NCI-H748 treated with DMSO at 0.1 percent for 48 hours (cell line): ENCODE measurements at regions not wholly inside any gene's neighbourhood (a gene's known extent, or its start where the extent isn't known, plus 50 kb on each side); places are given as distances from the start of the nearest gene placed in this dataset.

ENCODE experiments used
- DNase-seq: peaks from one replicate; lab custom pipeline; 2025; lab: John Stamatoyannopoulos, UW

DNA sequence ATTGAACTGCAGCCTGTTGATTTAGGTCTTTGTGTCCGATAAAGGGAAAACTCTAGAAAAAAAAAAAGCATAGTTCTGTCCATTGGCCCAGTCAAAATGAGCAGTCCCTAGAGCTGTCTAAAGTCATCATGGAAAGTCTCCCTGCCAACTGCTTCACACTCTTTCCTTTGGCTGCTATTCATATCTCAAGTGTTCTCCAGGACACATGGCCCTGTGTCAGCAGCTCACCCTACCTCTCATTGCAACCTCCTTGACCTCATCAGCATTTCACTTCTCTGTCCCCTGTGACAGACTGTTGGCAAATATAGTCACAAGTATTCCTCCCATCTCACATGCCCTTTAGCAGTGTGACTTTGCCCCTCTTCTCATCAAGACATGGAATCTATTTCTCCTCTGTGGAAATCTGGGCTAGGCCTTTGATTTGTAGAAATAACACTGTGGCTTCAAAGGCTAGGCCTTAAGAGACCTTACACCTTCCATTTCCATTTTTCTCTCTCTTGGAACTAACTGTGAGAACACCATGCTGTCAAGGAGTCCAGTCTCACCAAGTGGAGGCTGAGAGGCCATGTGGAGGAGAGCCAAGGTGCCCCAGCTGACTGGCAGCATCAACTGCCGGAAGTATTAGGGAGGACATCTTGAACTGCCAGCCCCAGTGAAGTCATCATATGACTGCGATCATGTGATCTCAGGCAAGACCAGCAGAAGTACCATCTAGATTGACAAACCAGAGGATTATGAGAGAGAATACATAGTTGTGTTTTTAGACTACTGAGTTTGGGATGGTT is 149.4 kb upstream of the TARS1 start:
- DNase-seq: no peak

DNA sequence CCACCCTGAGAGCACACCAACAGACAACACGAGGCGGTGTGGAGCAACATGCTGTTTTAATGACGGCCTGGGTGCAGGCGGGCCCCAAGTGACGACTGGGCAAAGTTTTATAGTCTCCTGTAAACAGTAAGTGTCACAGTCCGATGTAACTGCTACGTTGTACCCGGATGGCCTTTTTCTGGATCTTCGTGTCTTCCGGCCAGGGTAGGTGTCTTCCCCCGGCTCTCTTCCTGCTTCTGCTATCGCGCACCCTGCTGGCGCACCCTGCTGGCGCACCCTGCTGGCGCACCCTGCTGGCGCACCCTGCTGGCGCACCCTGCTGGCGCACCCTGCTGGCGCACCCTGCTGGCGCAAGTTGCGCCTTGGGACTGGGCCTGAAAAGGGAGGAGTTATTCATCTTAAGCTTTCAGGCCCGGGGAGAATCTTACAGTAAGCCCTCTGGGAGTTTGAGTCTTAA is 143.0 kb upstream of the TARS1 start:
- no peak for DNase-seq

DNA sequence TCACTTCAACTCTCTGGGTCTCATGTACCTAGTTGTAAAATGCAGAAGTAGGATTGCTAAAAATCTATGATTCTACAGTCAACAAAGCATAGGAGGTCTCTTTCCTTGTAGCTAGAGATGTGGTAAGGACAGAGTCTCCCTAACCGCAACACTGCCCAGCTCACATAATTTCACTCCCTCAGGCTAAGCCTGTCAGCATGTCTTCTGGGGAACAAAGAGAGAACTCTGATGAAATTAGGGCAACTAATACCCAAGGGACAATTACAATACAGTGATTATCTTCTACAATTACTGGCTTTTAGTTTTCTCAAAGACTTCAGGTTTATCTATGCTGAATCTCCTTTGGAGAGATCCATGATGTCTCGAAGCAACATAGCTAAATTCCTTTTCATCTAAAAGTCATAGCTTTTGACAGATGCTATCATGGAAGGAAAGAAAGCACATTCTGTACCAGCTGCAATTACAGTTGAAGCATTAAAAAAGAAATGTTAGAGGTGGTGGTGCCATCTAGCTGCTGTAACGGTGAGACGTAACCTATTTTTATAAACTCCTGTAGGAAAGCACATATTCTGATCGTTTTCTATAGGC is 141.1 kb upstream of the TARS1 start:
- DNase-seq: peak; percentile 70

- no peak for DNase-seq
These were observed 140.5 kb upstream of the TARS1 start for GRCh38 chr5:33300209-33300742.

DNA sequence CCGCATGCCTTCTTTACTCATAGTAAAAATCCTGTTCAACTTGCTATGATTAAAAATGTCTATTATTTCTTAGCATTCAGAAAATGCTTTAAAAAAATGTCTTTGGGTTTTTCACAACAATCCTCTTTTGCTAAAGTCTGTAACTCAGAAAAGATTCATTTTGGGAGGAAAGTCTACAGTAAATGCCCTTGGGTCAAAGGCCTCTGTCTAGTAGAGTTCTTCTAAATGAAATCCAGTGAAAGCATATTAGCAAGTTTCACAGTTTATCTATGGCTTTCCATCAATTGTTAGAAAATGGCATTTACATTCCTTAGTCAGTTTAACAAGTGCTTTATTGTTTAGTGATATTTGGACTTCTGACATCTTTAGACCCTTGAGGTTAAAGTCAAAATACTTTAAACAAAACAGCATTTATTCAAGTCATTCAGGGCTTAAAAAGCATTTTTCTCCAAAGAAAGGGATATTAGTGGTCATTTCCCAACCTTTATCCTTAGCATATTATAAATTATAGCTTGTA is 137.1 kb upstream of the TARS1 start:
- no peak for DNase-seq

DNA sequence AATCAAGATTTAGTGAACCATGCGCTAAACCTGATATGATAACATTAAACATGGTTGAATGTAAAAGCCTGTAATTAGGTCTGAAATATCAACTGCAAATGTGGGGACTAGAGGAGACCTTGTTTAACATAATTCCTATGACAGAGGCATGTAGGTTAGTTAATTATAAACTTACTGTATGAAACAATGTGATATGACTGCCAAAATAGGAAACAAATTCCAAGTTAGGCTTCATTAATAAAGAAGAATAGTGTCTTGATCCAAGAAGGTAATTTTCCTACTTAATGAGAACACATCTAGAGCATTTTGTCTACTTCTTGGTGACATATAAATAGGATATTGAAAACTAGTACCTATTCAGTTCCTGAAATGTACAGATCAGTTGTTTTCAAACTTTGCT is 136.2 kb upstream of the TARS1 start:
- no peak for DNase-seq

DNA sequence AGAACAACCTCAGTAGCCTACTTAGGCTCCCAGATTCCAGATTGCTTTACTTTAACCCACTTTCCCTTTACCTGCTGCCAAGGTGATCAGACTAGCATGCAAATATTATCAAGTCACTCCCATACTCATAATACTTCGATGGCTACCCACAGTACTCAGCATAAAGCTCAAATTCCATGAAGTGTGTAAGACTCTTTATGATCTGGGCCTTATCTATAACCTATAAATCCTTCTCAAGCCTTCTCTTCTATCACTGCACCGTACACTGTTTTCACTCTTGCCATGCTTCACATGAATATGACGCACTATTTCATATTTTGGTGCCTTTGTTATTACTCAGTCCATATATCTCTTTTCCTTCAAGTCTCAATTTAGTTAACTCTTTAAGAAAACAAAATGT is 135.2 kb upstream of the TARS1 start:
- DNase-seq: no peak

DNA sequence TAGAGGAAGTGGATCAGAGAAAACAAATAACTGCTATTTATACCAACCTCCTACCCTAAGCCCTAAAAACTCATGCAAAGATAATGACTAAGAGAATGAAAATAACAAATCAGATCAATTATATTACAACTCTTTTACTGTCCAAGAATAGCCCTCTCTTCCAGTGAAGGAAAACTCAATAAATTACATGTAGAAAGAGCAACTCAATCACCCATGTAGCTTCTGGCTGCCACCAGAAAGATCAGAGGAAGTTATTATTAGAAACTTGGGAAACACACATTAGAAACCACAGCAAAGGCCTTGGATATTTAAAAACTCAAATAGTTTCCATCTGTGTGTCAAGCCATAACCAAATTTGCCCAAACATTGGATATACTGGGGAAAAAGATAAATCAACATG is 134.0 kb upstream of the TARS1 start:
- no peak for DNase-seq

- DNase-seq: no peak
These were observed 132.2 kb upstream of the TARS1 start for GRCh38 chr5:33308586-33308985.

GRCh38 chr5:33309068-33309467 is 131.7 kb upstream of the TARS1 start:
- no peak for DNase-seq

DNA sequence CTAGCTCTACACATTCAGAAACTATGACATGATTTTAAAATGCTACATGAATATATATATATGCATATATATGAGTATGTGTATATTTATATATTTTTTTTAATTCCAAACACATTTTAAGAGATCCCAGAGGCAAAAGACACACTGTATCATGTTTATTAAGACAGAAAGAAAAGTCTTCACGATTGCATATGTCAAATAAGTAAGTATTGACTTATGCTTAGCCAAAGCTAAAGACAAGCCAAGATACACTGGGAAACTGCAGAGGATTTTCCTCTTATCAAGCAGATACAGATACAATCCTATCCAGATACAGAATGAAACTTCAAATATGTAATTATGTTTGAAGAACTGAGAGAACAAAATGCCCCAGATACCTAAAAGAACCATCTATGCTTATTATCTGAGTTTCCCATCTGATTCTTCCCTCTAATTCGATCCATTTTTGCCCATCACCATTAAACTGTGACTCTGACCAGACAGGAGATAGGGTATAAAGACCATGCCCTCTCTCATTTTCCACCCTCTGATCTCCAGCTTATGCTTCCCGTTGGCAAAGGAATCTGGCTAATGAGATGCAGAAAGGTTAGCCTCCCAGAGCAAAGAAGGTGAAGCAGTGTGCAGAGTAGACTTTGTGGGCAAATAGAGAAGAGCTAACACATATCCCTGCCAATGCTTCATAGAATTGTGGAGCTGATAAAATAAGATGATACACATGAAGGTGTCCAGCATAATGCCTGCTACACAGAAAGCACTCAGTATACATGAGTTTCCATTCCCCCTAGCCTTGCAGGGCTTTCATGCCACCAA is 131.0 kb upstream of the TARS1 start:
- no peak for DNase-seq

GRCh38 chr5:33310451-33310850 is 130.3 kb upstream of the TARS1 start:
- DNase-seq: no peak

GRCh38 chr5:33311893-33312292 is 128.9 kb upstream of the TARS1 start:
- no peak for DNase-seq

DNA sequence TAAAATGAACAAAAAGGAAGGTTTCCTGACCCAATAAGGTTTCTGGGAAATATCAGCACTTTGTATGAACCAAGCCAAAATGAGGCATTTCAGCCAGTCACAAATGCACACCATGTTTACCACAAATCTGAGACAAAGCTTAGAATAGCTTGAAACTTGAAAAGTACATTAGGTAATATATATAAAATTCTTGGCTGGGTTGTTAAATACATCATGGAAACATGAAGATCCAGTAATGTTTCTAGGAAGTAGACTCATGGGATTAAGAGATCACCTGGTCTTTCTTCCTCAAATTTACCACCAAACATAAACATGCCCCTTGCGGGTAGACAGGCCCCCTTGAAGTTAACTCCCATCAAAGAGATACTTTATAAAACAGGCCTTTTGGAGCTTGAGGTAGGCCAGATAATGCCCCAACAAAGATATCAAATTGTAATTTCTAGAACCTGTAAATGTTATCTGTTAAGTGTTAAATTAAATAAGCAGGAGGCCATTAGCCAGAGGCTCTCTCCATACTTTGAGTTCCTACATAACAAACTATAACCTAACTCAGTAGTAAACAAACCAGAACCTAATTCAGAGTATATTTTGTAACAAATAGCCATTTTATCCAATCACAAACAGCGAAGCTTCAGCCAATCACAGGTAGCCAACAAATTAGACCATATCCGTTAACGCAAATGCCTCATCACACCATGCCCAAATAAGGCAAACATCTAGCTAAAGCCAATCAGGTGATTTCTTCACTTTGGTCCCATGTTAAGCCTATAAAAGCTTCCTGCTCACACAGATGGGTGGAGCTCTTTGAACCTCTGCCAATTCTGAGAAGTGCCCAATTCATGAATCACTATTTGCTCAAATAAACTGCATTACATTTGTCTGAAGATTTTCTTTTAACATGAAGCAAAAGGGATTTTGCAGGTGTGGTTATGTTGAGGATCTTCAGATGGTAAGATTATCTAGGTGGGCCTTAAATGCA is 127.9 kb upstream of the TARS1 start:
- no peak for DNase-seq

- DNase-seq: no peak
These were observed 125.6 kb upstream of the TARS1 start for GRCh38 chr5:33315189-33315588.

DNA sequence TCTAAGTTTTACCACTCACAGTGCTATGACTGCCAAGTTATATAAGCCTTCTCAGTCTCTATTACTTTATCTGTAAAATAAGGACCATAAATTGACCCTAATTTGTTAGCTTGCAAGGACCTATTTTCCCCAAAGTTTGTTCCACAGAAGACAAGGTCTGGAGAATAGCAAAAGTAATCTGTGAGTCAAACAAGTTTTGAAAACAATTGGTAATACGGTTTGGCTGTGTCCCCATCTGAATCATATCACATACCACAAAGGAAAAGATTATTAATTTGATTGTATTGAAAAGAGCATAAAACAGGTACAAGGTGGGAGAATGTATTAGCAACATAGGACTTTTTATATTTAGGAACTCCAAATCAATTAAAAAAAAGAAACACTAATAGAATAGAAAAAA is 124.0 kb upstream of the TARS1 start:
- no peak for DNase-seq

GRCh38 chr5:33317271-33317670 is 123.5 kb upstream of the TARS1 start:
- no peak for DNase-seq

- DNase-seq: no peak
These were observed 121.6 kb upstream of the TARS1 start for GRCh38 chr5:33319151-33319550.

- no peak for DNase-seq
These were observed 120.9 kb upstream of the TARS1 start for GRCh38 chr5:33319841-33320240.

DNA sequence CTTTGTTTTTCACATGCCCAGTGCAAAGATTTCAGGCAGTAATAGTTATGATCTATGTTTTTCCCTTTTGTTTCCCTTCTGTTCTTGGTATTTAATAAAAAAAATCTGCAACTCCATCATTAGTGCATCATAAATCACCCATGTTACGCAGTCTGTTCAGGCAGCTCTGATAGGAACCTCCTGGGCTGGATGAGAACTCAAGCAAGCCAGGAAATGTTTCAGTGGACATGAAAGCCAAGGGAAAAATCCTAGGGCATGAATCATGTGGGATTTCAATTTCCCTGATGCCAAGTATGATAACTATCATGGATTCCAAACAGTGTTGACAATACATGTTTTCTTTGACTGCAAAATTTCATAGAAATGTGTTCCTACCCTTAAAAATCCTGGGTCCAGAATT is 119.7 kb upstream of the TARS1 start:
- no peak for DNase-seq

DNA sequence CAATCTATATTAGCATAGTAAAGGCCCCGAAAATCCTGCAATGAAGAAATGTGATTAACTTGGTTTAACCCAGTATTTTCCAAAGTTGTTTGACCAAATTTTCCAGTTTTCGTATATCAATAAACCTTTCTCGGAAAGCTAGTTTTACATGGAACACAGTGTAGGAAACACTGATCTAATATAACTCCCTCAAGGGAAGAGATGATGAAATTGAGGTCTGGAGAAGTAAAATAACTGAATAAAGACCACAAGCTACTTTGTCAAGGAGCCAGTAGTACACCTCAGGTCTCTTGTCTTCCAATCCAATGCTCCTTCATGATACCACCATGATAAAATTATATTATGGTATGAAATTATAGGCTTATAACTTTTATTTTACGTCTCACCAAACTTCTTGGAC is 118.1 kb upstream of the TARS1 start:
- DNase-seq: no peak
